ENCODE measurements at regions not wholly inside any gene's neighbourhood (a gene's known extent, or its start where the extent isn't known, plus 50 kb on each side); places are given as distances from the start of the nearest gene placed in this dataset.

- TF ChIP-seq POU6F1 (CRISPR knock-in tag; IDR thresholded peaks at IDR 0.05; ENCODE audit: borderline replicate concordance, low read depth) (no peak), ISL1 (CRISPR knock-in tag; IDR thresholded peaks at IDR 0.05) (no peak), ZNF8 (CRISPR knock-in tag; IDR thresholded peaks at IDR 0.05) (no peak), ZNF70 (CRISPR knock-in tag; IDR thresholded peaks at IDR 0.05) (no peak), CREB5 (CRISPR knock-in tag; IDR thresholded peaks at IDR 0.05; ENCODE audit: low read depth) (no peak), CSDC2 (CRISPR knock-in tag; IDR thresholded peaks at IDR 0.05) (no peak), ZC3H10 (CRISPR knock-in tag; IDR thresholded peaks at IDR 0.05) (no peak), ZFP3 (CRISPR knock-in tag; IDR thresholded peaks at IDR 0.05) (no peak), PPARA (CRISPR knock-in tag; IDR thresholded peaks at IDR 0.05; ENCODE audit: borderline replicate concordance) (no peak), GLIS3 (CRISPR knock-in tag; IDR thresholded peaks at IDR 0.05) (no peak), TSHZ2 (CRISPR knock-in tag; IDR thresholded peaks at IDR 0.05) (no peak), ARNTL (CRISPR knock-in tag; IDR thresholded peaks at IDR 0.05; ENCODE audit: borderline replicate concordance, low read depth) (no peak), ZFP30 (CRISPR knock-in tag; IDR thresholded peaks at IDR 0.05) (no peak), SNAI2 (CRISPR knock-in tag; IDR thresholded peaks at IDR 0.05) (no peak)
- ATAC-seq = no peak
Observed at GRCh38 chr2:167490455-167490854, 602.2 kb downstream of the XIRP2 start.

GRCh38 chr2:167489325-167489724, 601.0 kb downstream of the XIRP2 start:
- no peak for ATAC-seq
- no peak for TF ChIP-seq ESRRG (CRISPR knock-in tag; IDR thresholded peaks at IDR 0.05)
- TF ChIP-seq SNAI2 (CRISPR knock-in tag; IDR thresholded peaks at IDR 0.05) = no peak
- no peak for TF ChIP-seq ISL1 (CRISPR knock-in tag; IDR thresholded peaks at IDR 0.05)
- no peak for TF ChIP-seq BACH2 (CRISPR knock-in tag; IDR thresholded peaks at IDR 0.05; ENCODE audit: borderline replicate concordance)
- TF ChIP-seq ZNF565 (CRISPR knock-in tag; conservative IDR thresholded peaks at IDR 0.05; ENCODE audit: low read depth) = no peak
- no peak for TF ChIP-seq ARNTL (CRISPR knock-in tag; IDR thresholded peaks at IDR 0.05; ENCODE audit: borderline replicate concordance, low read depth)

GRCh38 chr2:167487728-167488127, 599.4 kb downstream of the XIRP2 start:
- no peak for ATAC-seq
- no peak for TF ChIP-seq TOX (CRISPR knock-in tag; IDR thresholded peaks at IDR 0.05; ENCODE audit: borderline replicate concordance)
- no peak for TF ChIP-seq GLIS3 (CRISPR knock-in tag; IDR thresholded peaks at IDR 0.05)
- TF ChIP-seq RARB (CRISPR knock-in tag; IDR thresholded peaks at IDR 0.05) = no peak
- TF ChIP-seq CSDC2 (CRISPR knock-in tag; IDR thresholded peaks at IDR 0.05) = no peak
- TF ChIP-seq ZNF70 (CRISPR knock-in tag; IDR thresholded peaks at IDR 0.05) = no peak
- TF ChIP-seq PATZ1 (CRISPR knock-in tag; IDR thresholded peaks at IDR 0.05; ENCODE audit: borderline replicate concordance) = no peak
- no peak for TF ChIP-seq ARNTL (CRISPR knock-in tag; IDR thresholded peaks at IDR 0.05; ENCODE audit: borderline replicate concordance, low read depth)
- no peak for TF ChIP-seq CSRNP3 (CRISPR knock-in tag; IDR thresholded peaks at IDR 0.05)

All from SK-N-SH treated with all-trans-retinoic acid at 6 μM for 48 hours (cell line).